ENCODE measurements at regions not wholly inside any gene's neighbourhood (a gene's known extent, or its start where the extent isn't known, plus 50 kb on each side); places are given as distances from the start of the nearest gene placed in this dataset.

DNA sequence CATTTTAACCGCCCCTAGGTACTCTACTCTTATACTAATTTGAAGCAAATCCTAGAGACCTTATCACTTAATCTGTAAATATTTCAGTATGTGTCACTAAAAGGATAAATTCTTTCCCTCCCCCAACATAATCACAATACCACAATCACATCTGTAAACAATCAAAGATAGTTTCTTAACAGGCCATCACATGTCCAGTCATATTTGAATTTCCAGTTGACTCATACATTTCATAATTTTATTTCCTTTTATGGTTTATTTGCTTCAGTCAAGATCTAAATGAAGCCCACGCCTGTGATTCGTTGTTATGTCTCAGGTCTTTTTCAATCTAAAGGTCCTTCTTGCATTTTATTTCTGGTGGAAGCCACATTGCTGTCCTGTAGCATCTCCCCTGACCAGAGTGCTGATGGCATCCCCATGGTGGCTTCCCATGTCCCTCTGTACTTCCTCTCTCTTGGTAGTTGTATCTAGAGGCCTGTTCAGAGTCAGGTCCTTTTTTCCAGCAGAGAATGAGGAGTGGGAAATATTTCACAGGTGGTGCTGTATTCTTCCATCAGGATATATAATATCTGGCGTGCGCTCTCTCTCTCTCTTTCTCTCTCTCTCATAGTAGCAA is 128.6 kb upstream of the SLC22A23 start:
- Histone ChIP-seq H3K27ac (ENCODE audit: low read depth, low read length) (no peak overlapping the region), H3K36me3 (ENCODE audit: insufficient read depth, low read length) (no peaks in the 10 kb centered on the region), H3K9ac (ENCODE audit: low read length) (no peak overlapping the region), H3K27me3 (ENCODE audit: control insufficient read depth in 1 of 2, insufficient read depth in 2 of 2, low read length in 2 of 2) (no peaks in the 10 kb centered on the region), H3K4me3 (ENCODE audit: low read depth in 1 of 2, low read length in 2 of 2) (no peak overlapping the region), H3K4me1 (ENCODE audit: insufficient read depth, low read length) (no peaks in the 10 kb centered on the region), H3K9me3 (ENCODE audit: low read length) (no peaks in the 10 kb centered on the region)

DNA sequence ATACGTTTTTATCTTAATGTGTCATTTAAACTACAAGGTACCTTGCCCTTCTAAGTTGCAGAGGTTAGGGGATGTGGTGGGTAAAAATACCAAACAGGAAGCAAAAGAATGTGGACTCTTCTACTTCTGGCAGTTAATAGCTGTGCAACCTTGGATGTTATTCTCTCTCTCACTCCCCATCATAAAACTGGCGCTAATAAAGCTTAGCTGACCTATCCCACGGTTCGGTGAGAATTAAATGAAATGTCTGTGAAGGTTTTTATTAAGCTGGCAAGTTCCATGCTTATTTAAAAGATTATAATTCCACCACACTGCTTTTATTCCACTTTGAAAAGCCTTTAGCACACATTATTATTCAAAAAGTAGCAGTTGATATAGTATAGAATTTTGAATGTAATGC is 127.8 kb upstream of the SLC22A23 start:
- Histone ChIP-seq H3K4me3 (ENCODE audit: low read depth in 1 of 2, low read length in 2 of 2) (no peak overlapping the region), H3K27ac (ENCODE audit: low read depth, low read length) (no peak overlapping the region), H3K9ac (ENCODE audit: low read length) (no peak overlapping the region), H3K9me3 (ENCODE audit: low read length) (no peaks in the 10 kb centered on the region), H3K36me3 (ENCODE audit: insufficient read depth, low read length) (no peaks in the 10 kb centered on the region), H3K27me3 (ENCODE audit: control insufficient read depth in 1 of 2, insufficient read depth in 2 of 2, low read length in 2 of 2) (no peaks in the 10 kb centered on the region), H3K4me1 (ENCODE audit: insufficient read depth, low read length) (no peaks in the 10 kb centered on the region)

DNA sequence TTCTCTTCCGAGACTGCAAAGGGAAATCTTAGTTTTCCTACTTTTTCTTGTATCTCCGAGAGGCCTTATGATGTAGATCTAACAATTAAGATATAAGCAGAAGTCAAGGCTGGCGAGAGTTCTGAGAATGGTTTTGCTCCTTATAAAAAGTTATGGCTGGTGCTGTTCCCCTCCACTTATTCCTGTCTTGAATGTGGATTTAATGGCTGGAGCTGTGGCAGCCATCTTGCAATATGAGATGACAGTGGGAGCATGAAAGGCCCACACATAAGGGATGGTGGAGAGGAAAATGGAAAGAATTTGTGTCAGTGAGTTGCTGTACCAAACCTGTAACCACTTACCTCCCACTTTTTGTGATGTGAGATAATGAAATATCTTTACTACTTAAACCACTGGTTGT is 124.6 kb upstream of the SLC22A23 start:
- H3K36me3 ChIP-seq (ENCODE audit: insufficient read depth, low read length), result no peaks in the 10 kb centered on the region
- no peaks in the 10 kb centered on the region for H3K27me3 ChIP-seq (ENCODE audit: control insufficient read depth in 1 of 2, insufficient read depth in 2 of 2, low read length in 2 of 2)
- H3K9me3 ChIP-seq (ENCODE audit: low read length), result no peaks in the 10 kb centered on the region
- H3K9ac ChIP-seq (ENCODE audit: low read length), result no peak overlapping the region
- no peak overlapping the region for H3K4me3 ChIP-seq (ENCODE audit: low read depth in 1 of 2, low read length in 2 of 2)
- no peak overlapping the region for H3K27ac ChIP-seq (ENCODE audit: low read depth, low read length)
- H3K4me1 ChIP-seq (ENCODE audit: insufficient read depth, low read length), result no peaks in the 10 kb centered on the region

DNA sequence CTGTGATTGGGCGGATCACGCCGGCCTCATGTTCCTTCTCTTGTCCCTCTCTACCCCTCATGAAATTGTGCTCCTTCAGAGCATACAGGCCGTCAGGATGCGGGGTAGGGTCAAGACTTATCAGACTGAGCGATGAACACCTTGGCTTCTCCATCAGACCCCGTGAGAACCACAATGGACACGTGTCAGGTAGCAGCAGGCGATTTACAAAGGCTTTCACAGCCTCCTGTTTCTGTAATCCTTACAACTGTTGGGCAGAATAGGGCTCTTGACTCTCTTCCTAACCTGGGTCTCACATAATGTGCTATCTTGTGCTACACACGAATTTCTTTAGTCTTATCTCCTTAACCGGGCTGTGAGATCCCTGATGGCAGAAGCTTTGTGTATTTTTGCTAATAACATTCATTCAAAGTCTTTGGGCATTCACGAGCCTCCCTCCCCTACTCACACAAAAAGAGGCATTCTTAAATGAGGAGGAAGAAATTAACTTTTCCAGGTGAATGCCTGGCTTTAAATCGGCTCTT is 122.9 kb upstream of the SLC22A23 start:
- Histone ChIP-seq H3K27me3 (ENCODE audit: control insufficient read depth in 1 of 2, insufficient read depth in 2 of 2, low read length in 2 of 2) (no peaks in the 10 kb centered on the region), H3K9ac (ENCODE audit: low read length) (no peak overlapping the region), H3K36me3 (ENCODE audit: insufficient read depth, low read length) (no peaks in the 10 kb centered on the region), H3K4me1 (ENCODE audit: insufficient read depth, low read length) (no peaks in the 10 kb centered on the region), H3K27ac (ENCODE audit: low read depth, low read length) (no peak overlapping the region), H3K4me3 (ENCODE audit: low read depth in 1 of 2, low read length in 2 of 2) (no peak overlapping the region), H3K9me3 (ENCODE audit: low read length) (no peaks in the 10 kb centered on the region)

DNA sequence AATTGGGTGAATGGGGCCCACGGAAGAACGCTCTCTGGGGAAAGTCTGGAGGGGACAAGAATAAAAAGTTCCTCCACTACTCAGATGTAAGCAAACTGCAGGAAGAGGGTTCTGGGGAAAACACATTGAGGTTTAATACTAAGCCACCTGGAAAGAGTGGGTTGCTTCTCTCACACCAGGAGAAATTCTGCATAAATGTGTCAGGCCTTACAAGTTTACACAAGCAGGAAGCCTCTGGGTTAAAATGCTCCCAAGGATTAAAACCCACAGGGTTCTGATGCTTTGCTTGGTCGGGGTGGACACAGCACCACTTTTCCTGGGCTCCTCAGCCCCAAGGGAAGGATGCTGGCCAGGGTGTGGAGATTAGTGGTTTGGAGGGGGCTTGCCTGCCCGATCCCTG is 122.1 kb upstream of the SLC22A23 start:
- no peak overlapping the region for H3K9ac ChIP-seq (ENCODE audit: low read length)
- no peaks in the 10 kb centered on the region for H3K4me1 ChIP-seq (ENCODE audit: insufficient read depth, low read length)
- no peaks in the 10 kb centered on the region for H3K27me3 ChIP-seq (ENCODE audit: control insufficient read depth in 1 of 2, insufficient read depth in 2 of 2, low read length in 2 of 2)
- no peaks in the 10 kb centered on the region for H3K36me3 ChIP-seq (ENCODE audit: insufficient read depth, low read length)
- no peak overlapping the region for H3K27ac ChIP-seq (ENCODE audit: low read depth, low read length)
- no peaks in the 10 kb centered on the region for H3K9me3 ChIP-seq (ENCODE audit: low read length)
- no peak overlapping the region for H3K4me3 ChIP-seq (ENCODE audit: low read depth in 1 of 2, low read length in 2 of 2)

DNA sequence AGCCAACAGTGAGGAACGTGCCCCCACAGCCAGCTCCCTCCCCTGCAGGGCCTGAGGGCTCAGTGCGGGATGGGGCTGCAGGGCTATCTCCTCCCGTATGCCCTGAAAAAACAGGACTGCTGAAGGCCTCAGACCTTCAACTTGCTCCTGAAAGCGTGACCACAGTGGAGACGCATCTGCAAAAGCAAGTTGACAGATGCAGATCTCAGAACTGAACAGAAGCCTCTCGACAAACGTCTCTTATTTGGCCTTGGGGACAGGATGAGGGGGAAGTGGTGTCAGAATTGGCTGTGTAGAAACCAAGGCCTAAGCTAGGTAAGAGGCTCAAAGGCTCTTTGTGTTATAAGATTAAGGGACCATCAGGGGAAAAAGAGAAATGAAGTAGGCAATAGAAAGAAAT is 120.7 kb upstream of the SLC22A23 start:
- H3K36me3 ChIP-seq (ENCODE audit: insufficient read depth, low read length), result no peaks in the 10 kb centered on the region
- H3K4me1 ChIP-seq (ENCODE audit: insufficient read depth, low read length), result no peaks in the 10 kb centered on the region
- H3K27ac ChIP-seq (ENCODE audit: low read depth, low read length), result no peak overlapping the region
- no peaks in the 10 kb centered on the region for H3K9me3 ChIP-seq (ENCODE audit: low read length)
- H3K9ac ChIP-seq (ENCODE audit: low read length), result no peak overlapping the region
- no peaks in the 10 kb centered on the region for H3K27me3 ChIP-seq (ENCODE audit: control insufficient read depth in 1 of 2, insufficient read depth in 2 of 2, low read length in 2 of 2)
- no peak overlapping the region for H3K4me3 ChIP-seq (ENCODE audit: low read depth in 1 of 2, low read length in 2 of 2)

DNA sequence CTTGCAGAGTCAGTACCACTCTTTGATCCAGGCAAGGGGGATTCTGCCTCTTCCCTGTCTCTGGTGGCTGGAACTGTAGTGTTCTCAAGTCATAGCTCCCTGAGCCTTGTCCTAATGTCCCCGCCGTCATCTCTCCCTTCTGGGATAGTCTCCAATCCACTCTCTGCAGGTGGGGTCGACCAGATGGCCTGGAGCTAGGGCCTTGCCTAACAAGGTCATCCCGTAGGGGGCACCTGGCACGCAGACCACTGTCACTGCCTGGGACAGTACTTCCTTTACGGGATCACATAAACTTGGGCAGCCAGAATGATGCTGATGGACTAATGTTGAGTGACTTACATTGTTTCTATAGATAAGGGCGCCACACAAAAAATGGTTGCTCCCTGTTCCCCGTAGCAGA is 118.9 kb upstream of the SLC22A23 start:
- Histone ChIP-seq H3K9ac (ENCODE audit: low read length) (no peak overlapping the region), H3K9me3 (ENCODE audit: low read length) (no peaks in the 10 kb centered on the region)

DNA sequence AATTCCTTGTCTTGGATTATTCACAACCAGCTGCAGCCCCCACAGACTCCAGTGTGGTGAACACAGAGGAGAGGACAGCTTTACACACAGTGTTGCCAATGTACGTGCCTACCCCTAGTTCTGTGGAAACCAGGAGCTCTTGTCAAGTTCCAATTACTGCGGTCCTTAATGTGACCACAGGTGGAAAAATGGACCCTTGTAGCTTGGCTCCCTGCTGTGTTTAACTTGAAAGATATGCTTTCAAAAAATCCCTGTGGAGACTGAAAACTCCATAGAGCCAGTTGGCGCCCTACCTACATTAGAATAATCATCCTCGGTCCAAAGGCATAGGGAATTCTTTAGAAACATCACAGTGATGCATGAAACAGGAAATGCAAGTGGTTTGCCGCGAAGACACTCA is 118.3 kb upstream of the SLC22A23 start:
- Histone ChIP-seq H3K4me3 (ENCODE audit: low read depth in 1 of 2, low read length in 2 of 2) (no peak overlapping the region), H3K4me1 (ENCODE audit: insufficient read depth, low read length) (no peaks in the 10 kb centered on the region), H3K27me3 (ENCODE audit: control insufficient read depth in 1 of 2, insufficient read depth in 2 of 2, low read length in 2 of 2) (no peaks in the 10 kb centered on the region), H3K36me3 (ENCODE audit: insufficient read depth, low read length) (no peaks in the 10 kb centered on the region), H3K9ac (ENCODE audit: low read length) (no peak overlapping the region), H3K27ac (ENCODE audit: low read depth, low read length) (no peak overlapping the region), H3K9me3 (ENCODE audit: low read length) (no peaks in the 10 kb centered on the region)

More for the DNA sequence above, 118.9 kb upstream of the SLC22A23 start:
- Histone ChIP-seq H3K27ac (ENCODE audit: low read depth, low read length) (no peak overlapping the region), H3K36me3 (ENCODE audit: insufficient read depth, low read length) (no peaks in the 10 kb centered on the region), H3K4me1 (ENCODE audit: insufficient read depth, low read length) (no peaks in the 10 kb centered on the region), H3K27me3 (ENCODE audit: control insufficient read depth in 1 of 2, insufficient read depth in 2 of 2, low read length in 2 of 2) (no peaks in the 10 kb centered on the region), H3K4me3 (ENCODE audit: low read depth in 1 of 2, low read length in 2 of 2) (no peak overlapping the region)

DNA sequence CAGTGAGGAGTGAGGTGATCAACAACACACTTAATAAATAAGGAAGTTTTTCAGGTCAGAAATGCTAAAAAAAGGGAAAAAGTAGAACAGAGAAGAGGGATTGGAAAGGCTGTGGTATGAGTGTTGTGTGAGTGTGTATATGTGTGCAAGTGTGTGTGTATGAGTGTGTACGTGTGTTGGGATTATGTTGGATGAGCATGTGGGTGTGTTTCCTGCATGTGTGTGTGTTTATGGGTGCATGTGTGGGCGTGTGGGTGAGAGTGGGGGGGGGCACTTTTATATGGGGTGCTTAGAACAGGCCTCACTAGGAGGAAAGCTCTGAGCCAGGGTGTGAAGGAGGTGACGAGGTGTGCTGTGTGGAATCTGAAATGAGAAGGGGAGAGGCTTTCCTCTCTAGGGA is 116.8 kb upstream of the SLC22A23 start:
- Histone ChIP-seq H3K4me1 (ENCODE audit: insufficient read depth, low read length) (peaks cover 12% of the 10 kb centered on the region), H3K36me3 (ENCODE audit: insufficient read depth, low read length) (no peaks in the 10 kb centered on the region), H3K27ac (ENCODE audit: low read depth, low read length) (no peak overlapping the region), H3K9me3 (ENCODE audit: low read length) (no peaks in the 10 kb centered on the region), H3K27me3 (ENCODE audit: control insufficient read depth in 1 of 2, insufficient read depth in 2 of 2, low read length in 2 of 2) (no peaks in the 10 kb centered on the region), H3K4me3 (ENCODE audit: low read depth in 1 of 2, low read length in 2 of 2) (no peak overlapping the region), H3K9ac (ENCODE audit: low read length) (no peak overlapping the region)

DNA sequence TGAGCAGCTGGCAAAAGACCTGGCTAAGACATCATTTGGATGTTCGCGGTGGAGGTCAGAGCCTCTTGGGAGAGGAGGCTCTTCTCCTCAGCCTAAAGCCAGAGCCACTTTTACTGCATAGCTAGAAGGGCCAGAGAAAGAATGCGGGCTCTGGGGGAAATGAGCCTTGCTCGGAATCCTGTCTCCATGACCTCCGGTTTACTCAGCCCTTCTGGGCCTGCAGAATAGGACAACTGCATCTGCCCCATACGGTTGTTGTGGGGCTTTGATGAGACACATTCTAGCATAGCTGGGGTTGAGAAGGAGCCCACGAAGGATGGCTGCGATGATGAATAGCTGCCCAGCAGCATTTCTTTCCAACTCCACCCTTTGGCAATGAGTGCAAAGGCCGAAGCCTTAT is 115.0 kb upstream of the SLC22A23 start:
- H3K4me1 ChIP-seq (ENCODE audit: insufficient read depth, low read length), result peaks cover 16% of the 10 kb centered on the region
- H3K27me3 ChIP-seq (ENCODE audit: control insufficient read depth in 1 of 2, insufficient read depth in 2 of 2, low read length in 2 of 2), result no peaks in the 10 kb centered on the region
- no peak overlapping the region for H3K9ac ChIP-seq (ENCODE audit: low read length)
- H3K4me3 ChIP-seq (ENCODE audit: low read depth in 1 of 2, low read length in 2 of 2), result no peak overlapping the region
- H3K36me3 ChIP-seq (ENCODE audit: insufficient read depth, low read length), result no peaks in the 10 kb centered on the region
- no peak overlapping the region for H3K27ac ChIP-seq (ENCODE audit: low read depth, low read length)
- H3K9me3 ChIP-seq (ENCODE audit: low read length), result no peaks in the 10 kb centered on the region

DNA sequence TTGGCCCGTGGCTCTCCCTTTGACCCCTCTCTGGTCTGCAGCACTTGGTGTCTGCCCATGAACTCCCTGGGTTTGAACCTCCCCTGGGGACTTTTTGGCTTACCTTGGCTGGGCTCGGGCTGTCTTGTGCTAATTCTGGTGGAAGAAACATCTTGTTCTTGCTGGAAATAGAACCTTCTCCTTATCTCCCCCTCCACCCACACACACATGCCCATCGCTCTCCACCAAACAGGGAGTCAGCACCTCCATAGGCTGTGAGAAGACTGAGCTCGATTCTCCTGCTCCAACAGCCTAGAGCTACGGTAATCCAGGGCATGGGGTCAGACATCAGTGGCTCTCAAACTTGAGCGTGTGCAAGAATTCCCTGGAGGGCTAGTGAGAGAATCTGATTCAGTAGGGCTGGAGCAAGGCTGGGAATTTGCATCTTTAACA is 114.4 kb upstream of the SLC22A23 start:
- no peak overlapping the region for H3K27ac ChIP-seq (ENCODE audit: low read depth, low read length)
- no peaks in the 10 kb centered on the region for H3K9me3 ChIP-seq (ENCODE audit: low read length)
- H3K4me1 ChIP-seq (ENCODE audit: insufficient read depth, low read length), result peaks cover 16% of the 10 kb centered on the region
- no peak overlapping the region for H3K4me3 ChIP-seq (ENCODE audit: low read depth in 1 of 2, low read length in 2 of 2)
- H3K27me3 ChIP-seq (ENCODE audit: control insufficient read depth in 1 of 2, insufficient read depth in 2 of 2, low read length in 2 of 2), result no peaks in the 10 kb centered on the region
- H3K36me3 ChIP-seq (ENCODE audit: insufficient read depth, low read length), result no peaks in the 10 kb centered on the region
- H3K9ac ChIP-seq (ENCODE audit: low read length), result no peak overlapping the region

DNA sequence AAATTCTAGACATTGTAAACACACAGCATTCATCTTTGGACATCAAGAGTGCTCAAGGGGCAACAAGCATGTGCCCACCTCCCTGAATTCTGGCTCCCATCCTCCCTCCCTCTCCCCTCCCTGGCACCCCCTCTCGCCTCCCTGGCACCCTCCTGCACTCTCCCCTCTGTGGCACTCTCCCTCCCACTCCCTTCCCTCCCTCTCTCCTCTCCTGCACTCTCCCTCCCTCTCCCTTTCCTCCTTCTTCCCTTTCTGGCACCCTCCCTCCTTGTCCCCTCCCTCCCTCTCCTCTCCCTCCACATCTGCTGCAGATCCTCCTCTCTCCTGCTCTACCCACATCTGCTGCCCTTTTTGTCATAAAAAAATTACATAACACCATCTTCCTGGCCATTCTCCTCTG is 113.0 kb upstream of the SLC22A23 start:
- no peak overlapping the region for H3K27ac ChIP-seq (ENCODE audit: low read depth, low read length)
- H3K9ac ChIP-seq (ENCODE audit: low read length), result no peak overlapping the region
- H3K9me3 ChIP-seq (ENCODE audit: low read length), result no peaks in the 10 kb centered on the region

More for the DNA sequence above, 113.0 kb upstream of the SLC22A23 start:
- H3K27me3 ChIP-seq (ENCODE audit: control insufficient read depth in 1 of 2, insufficient read depth in 2 of 2, low read length in 2 of 2), result no peaks in the 10 kb centered on the region
- H3K36me3 ChIP-seq (ENCODE audit: insufficient read depth, low read length), result no peaks in the 10 kb centered on the region
- no peak overlapping the region for H3K4me3 ChIP-seq (ENCODE audit: low read depth in 1 of 2, low read length in 2 of 2)
- peaks cover 16% of the 10 kb centered on the region for H3K4me1 ChIP-seq (ENCODE audit: insufficient read depth, low read length)

Data from muscle layer of colon (tissue), 2 donors.